Sigmoid colon (tissue), 3 donors: ENCODE measurements at regions not wholly inside any gene's neighbourhood (a gene's known extent, or its start where the extent isn't known, plus 50 kb on each side); places are given as distances from the start of the nearest gene placed in this dataset.

Source experiments
- POLR2A ChIP-seq, 2 donors: fragments of 450-650 bp; IDR thresholded peaks; one replicate each; pipeline ENCODE4 v1.6.1; 2016; ENCODE audit warnings: antibody characterized with exemption in 2 of 2, mild to moderate bottlenecking in 2 of 2, moderate library complexity in 2 of 2
- TF ChIP-seq, protein P1 (sequence below), 4 experiments: fragments of 450-650 bp in 3 of 4; fragments of 200-600 bp in 1 of 4; IDR thresholded peaks; one replicate each; pipeline ENCODE4 v1.5.1; 2016 to 2019; ENCODE audit warnings: antibody characterized with exemption in 4 of 4, mild to moderate bottlenecking in 3 of 4, moderate library complexity in 2 of 4

DNA sequence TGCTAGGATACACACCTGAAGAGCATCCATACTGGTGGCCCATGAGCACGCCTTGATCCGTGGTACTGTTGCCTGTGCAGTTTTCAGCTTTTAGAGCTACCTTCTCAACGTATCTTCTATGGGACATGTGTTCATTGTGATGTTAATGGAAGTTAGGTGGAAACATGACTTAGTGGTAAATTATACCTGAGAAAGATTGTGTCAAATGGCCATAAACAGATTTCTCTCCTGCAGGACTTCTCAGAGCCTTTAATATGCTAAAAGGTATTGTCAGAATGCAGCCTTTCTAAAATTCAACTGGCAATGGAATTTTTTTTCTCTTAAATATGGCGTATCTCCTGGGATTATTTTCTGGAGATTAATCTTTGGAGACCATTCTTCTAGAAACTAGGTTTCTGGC lies 148.5 kb downstream of the CDC5L start:
- TF ChIP-seq, protein P1, sequence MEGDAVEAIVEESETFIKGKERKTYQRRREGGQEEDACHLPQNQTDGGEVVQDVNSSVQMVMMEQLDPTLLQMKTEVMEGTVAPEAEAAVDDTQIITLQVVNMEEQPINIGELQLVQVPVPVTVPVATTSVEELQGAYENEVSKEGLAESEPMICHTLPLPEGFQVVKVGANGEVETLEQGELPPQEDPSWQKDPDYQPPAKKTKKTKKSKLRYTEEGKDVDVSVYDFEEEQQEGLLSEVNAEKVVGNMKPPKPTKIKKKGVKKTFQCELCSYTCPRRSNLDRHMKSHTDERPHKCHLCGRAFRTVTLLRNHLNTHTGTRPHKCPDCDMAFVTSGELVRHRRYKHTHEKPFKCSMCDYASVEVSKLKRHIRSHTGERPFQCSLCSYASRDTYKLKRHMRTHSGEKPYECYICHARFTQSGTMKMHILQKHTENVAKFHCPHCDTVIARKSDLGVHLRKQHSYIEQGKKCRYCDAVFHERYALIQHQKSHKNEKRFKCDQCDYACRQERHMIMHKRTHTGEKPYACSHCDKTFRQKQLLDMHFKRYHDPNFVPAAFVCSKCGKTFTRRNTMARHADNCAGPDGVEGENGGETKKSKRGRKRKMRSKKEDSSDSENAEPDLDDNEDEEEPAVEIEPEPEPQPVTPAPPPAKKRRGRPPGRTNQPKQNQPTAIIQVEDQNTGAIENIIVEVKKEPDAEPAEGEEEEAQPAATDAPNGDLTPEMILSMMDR (IDR thresholded peaks at IDR 0.05), result no peak
- no peak for TF ChIP-seq POLR2A (IDR thresholded peaks at IDR 0.05)
